Epithelial cell of esophagus (primary cell): ENCODE measurements at regions not wholly inside any gene's neighbourhood (a gene's known extent, or its start where the extent isn't known, plus 50 kb on each side); places are given as distances from the start of the nearest gene placed in this dataset.

Experiments
- DNase-seq: peaks from one replicate; pipeline ENCODE4 v3.0.0; 2010; ENCODE audit warnings: low read depth
- H3K4me3 ChIP-seq: 2 replicates; pipeline ENCODE4 v1.5.1; 2011; ENCODE audit warnings: mild to moderate bottlenecking, low read length, control low read depth
- CTCF ChIP-seq: IDR thresholded peaks from 2 replicates; pipeline ENCODE4 v1.5.1; 2011; ENCODE audit warnings: low read depth, mild to moderate bottlenecking, low read length, control low read depth, inconsistent platforms; ENCODE audit not compliant: insufficient read depth; ENCODE audit errors: missing control alignments

- no peak for DNase-seq
Measured at GRCh38 chr11:115939104-115939730, 435.0 kb upstream of the CADM1 start.

GRCh38 chr11:115933564-115933963 is 429.3 kb upstream of the CADM1 start:
- no peak overlapping the region for H3K4me3 ChIP-seq
- DNase-seq, result no peak
- TF ChIP-seq CTCF, result no peak

More at GRCh38 chr11:115939104-115939730, 435.0 kb upstream of the CADM1 start:
- TF ChIP-seq CTCF, result no peak
- no peak overlapping the region for H3K4me3 ChIP-seq

- no peak for DNase-seq
- no peak overlapping the region for H3K4me3 ChIP-seq
- TF ChIP-seq CTCF, result no peak
Measured at GRCh38 chr11:115931548-115932083, 427.4 kb upstream of the CADM1 start.

- no peak overlapping the region for H3K4me3 ChIP-seq
- TF ChIP-seq CTCF, result no peak
- no peak for DNase-seq
Measured at GRCh38 chr11:115930886-115931547, 426.8 kb upstream of the CADM1 start.

GRCh38 chr11:115930291-115930690 is 426.1 kb upstream of the CADM1 start:
- no peak overlapping the region for H3K4me3 ChIP-seq
- DNase-seq, result no peak
- no peak for TF ChIP-seq CTCF

GRCh38 chr11:115929618-115930129 is 425.5 kb upstream of the CADM1 start:
- TF ChIP-seq CTCF, result no peak
- no peak overlapping the region for H3K4me3 ChIP-seq
- no peak for DNase-seq
